HCT116 (cell line): ENCODE measurements at regions not wholly inside any gene's neighbourhood (a gene's known extent, or its start where the extent isn't known, plus 50 kb on each side); places are given as distances from the start of the nearest gene placed in this dataset.

Experiments used
- ATAC-seq: fragments of 200-7000 bp; cut with Tn5 transposase; 2 replicates; pipeline ENCODE4 v1.9.1; 2020; ENCODE audit warnings: mild to moderate bottlenecking, moderate library complexity
- BruUV-seq: library from RNA; stranded (reverse); fragments of 400-500 nt; replicated peaks from 2 replicates; lab custom pipeline; 2021; lab: Mats Ljungman, UMichigan
- CTCF ChIA-PET: fragments of 300-600 bp; sonication (Branson Sonifier 250); formaldehyde crosslinking; loops from one replicate; lab custom pipeline; 2021; ENCODE audit warnings: antibody characterized with exemption; lab: Charles Lee
- POLR2A ChIA-PET: fragments of 300-600, 350-600 bp; sonication (Branson Sonifier 250); formaldehyde crosslinking; loops from one replicate; lab custom pipeline; 2021; ENCODE audit warnings: antibody characterized with exemption; lab: Charles Lee
- RAD21 ChIA-PET, 2 experiments: fragments of 300-600 bp; sonication (Branson Sonifier 250); formaldehyde crosslinking; loops; one replicate each; lab custom pipeline; 2023; ENCODE audit warnings: low total read pairs in 2 of 2; ENCODE audit not compliant: uncharacterized antibody in 2 of 2, unreplicated experiment in 2 of 2, low non-redundant PET in 1 of 2; lab: Charles Lee
- DNase-seq: peaks from one replicate; pipeline ENCODE4 v3.0.0-alpha.2; 2010; ENCODE audit warnings: low read depth, low spot score
- H2AFZ ChIP-seq: fragments of 200-600 bp; shearing (Covaris generic), sonication (generic); 2 replicates; pipeline ENCODE4 v1.6.1; 2017; ENCODE audit warnings: low read depth, mixed run types, mixed read lengths, antibody characterized with exemption, low read length; ENCODE audit not compliant: poor library complexity, severe bottlenecking
- H3K27ac ChIP-seq: 2 replicates; pipeline ENCODE4 v1.5.1; 2012; ENCODE audit warnings: low read depth, low read length
- H3K27me3 ChIP-seq: fragments of 200-600 bp; sonication (generic); 2 replicates; pipeline ENCODE4 v1.6.1; 2016; ENCODE audit warnings: mixed run types, low read length, mixed read lengths; ENCODE audit not compliant: insufficient read depth
- H3K36me3 ChIP-seq, 2 experiments: fragments of 200-500 bp in 1 of 2; fragments of 200-600 bp in 1 of 2; sonication (Bioruptor generic) in 1 of 2; sonication (generic) in 1 of 2; 2 replicates each; pipeline versions ENCODE4 v1.5.1 to v1.6.1; 2014 to 2016; ENCODE audit warnings: low read length in 2 of 2, inconsistent platforms in 1 of 2, mixed read lengths in 1 of 2, mixed run types in 1 of 2; ENCODE audit not compliant: insufficient read depth in 2 of 2, control insufficient read depth in 1 of 2
- H3K4me1 ChIP-seq, 2 experiments: fragments of 200-600 bp in 1 of 2; sonication (generic) in 1 of 2; 2 replicates each; pipeline versions ENCODE4 v1.5.1 to v1.6.1; 2012 to 2017; ENCODE audit warnings: low read length in 2 of 2, inconsistent platforms in 1 of 2, mild to moderate bottlenecking in 1 of 2, mixed read lengths in 1 of 2, mixed run types in 1 of 2, moderate library complexity in 1 of 2; ENCODE audit not compliant: insufficient read depth in 2 of 2, control insufficient read depth in 1 of 2
- H3K4me2 ChIP-seq: fragments of 200-600 bp; sonication (generic); 2 replicates; pipeline ENCODE4 v1.6.1; 2017; ENCODE audit warnings: mixed run types, low read length, mixed read lengths
- H3K4me3 ChIP-seq, 2 experiments: fragments of 200-600 bp in 1 of 2; sonication (generic) in 1 of 2; replicated peaks in 1 of 2; 2 replicates each; pipeline ENCODE4 v1.5.1; 2011 to 2016; ENCODE audit warnings: low read length in 2 of 2, control low read depth in 1 of 2, low read depth in 1 of 2, mild to moderate bottlenecking in 1 of 2, mixed read lengths in 1 of 2, mixed run types in 1 of 2
- H3K79me2 ChIP-seq: fragments of 200-600 bp; sonication (generic); 2 replicates; pipeline ENCODE4 v1.6.1; 2017; ENCODE audit warnings: mild to moderate bottlenecking, mixed run types, low read length, moderate library complexity, mixed read lengths; ENCODE audit not compliant: insufficient read depth
- H3K9ac ChIP-seq: fragments of 200-600 bp; sonication (generic); 2 replicates; pipeline ENCODE4 v1.6.1; 2016; ENCODE audit warnings: low read length, mixed read lengths
- H3K9me2 ChIP-seq: fragments of 200-600 bp; sonication (generic), shearing (Covaris generic); 2 replicates; pipeline ENCODE4 v1.6.1; 2017; ENCODE audit warnings: mixed run types, mild to moderate bottlenecking, moderate library complexity; ENCODE audit not compliant: insufficient read depth
- H3K9me3 ChIP-seq, 2 experiments: fragments of 200-500 bp in 1 of 2; fragments of 200-600 bp in 1 of 2; sonication (Bioruptor generic) in 1 of 2; sonication (generic) in 1 of 2; 2 replicates each; pipeline ENCODE4 v1.6.1; 2014 to 2017; ENCODE audit warnings: low read length in 2 of 2, mixed read lengths in 2 of 2, inconsistent platforms in 1 of 2, low read depth in 1 of 2, mild to moderate bottlenecking in 1 of 2, mixed run types in 1 of 2, moderate library complexity in 1 of 2; ENCODE audit not compliant: control insufficient read depth in 1 of 2, insufficient read depth in 1 of 2
- H4K20me1 ChIP-seq: fragments of 200-600 bp; sonication (generic), shearing (Covaris generic); 2 replicates; pipeline ENCODE4 v1.6.1; 2017; ENCODE audit warnings: mixed run types, mild to moderate bottlenecking, moderate library complexity; ENCODE audit not compliant: insufficient read depth
- ATF3 ChIP-seq: IDR thresholded peaks from 2 replicates; pipeline ENCODE4 v1.6.1; 2012
- EZH2 ChIP-seq: fragments of 200-600 bp; sonication (generic); IDR thresholded peaks from 2 replicates; pipeline ENCODE4 v1.6.1; 2017; ENCODE audit warnings: antibody characterized with exemption, mixed run types
- EZH2phosphoT487 ChIP-seq: fragments of 200-600 bp; IDR thresholded peaks from 2 replicates; pipeline ENCODE4 v1.6.1; 2018; ENCODE audit warnings: antibody characterized with exemption, borderline replicate concordance
- FOSL1 ChIP-seq: IDR thresholded peaks from 2 replicates; pipeline ENCODE4 v1.6.1; 2012; ENCODE audit warnings: low read depth
- JUND ChIP-seq: IDR thresholded peaks from 2 replicates; pipeline ENCODE4 v1.6.1; 2012
- MAX ChIP-seq: IDR thresholded peaks from 2 replicates; pipeline ENCODE4 v1.6.1; 2012
- POLR2A ChIP-seq: IDR thresholded peaks from 2 replicates; pipeline ENCODE4 v1.7.0; 2011; ENCODE audit warnings: borderline replicate concordance; ENCODE audit not compliant: insufficient read depth, insufficient read length; ENCODE audit errors: extremely low read depth
- POLR2AphosphoS5 ChIP-seq: IDR thresholded peaks from 2 replicates; pipeline ENCODE4 v1.6.1; 2011; ENCODE audit warnings: mild to moderate bottlenecking, low read depth, low read length, moderate library complexity
- RAD21 ChIP-seq: IDR thresholded peaks from 2 replicates; pipeline ENCODE4 v1.6.1; 2012; ENCODE audit warnings: low read depth, mild to moderate bottlenecking
- SP1 ChIP-seq: IDR thresholded peaks from 2 replicates; pipeline ENCODE4 v1.6.1; 2012; ENCODE audit warnings: low read depth
- SRF ChIP-seq: IDR thresholded peaks from 2 replicates; pipeline ENCODE4 v1.6.1; 2012; ENCODE audit warnings: low read depth
- YY1 ChIP-seq: IDR thresholded peaks from 2 replicates; pipeline ENCODE4 v1.6.1; 2011; ENCODE audit warnings: low read length, low read depth, moderate library complexity, mild to moderate bottlenecking; ENCODE audit not compliant: insufficient replicate concordance; ENCODE audit errors: extremely low read depth
- ZFX ChIP-seq: fragments of 450-650 bp; IDR thresholded peaks from 2 replicates; pipeline ENCODE4 v1.6.1; 2017
- ZNF274 ChIP-seq: fragments of 200-500 bp; sonication (Bioruptor generic); IDR thresholded peaks from 2 replicates; pipeline ENCODE4 v1.6.1; 2014; ENCODE audit warnings: mild to moderate bottlenecking, low read depth, low read length, inconsistent platforms
- intact Hi-C: fragments of 100-400 bp; cut with micrococcal nuclease; formaldehyde crosslinking; loops from 2 replicates; pipeline ENCODE4 v1.10.0; 2022

- BruUV-seq: no TSS peak
- Histone ChIP-seq H3K27ac (no peak overlapping the region), H3K9me3 (no peaks in the 10 kb centered on the region), H2AFZ (no peak overlapping the region), H3K4me3 (no peak overlapping the region), H3K4me2 (no peak overlapping the region), H3K27me3 (no peaks in the 10 kb centered on the region), H3K79me2 (no peaks in the 10 kb centered on the region), H3K9me2 (no peaks in the 10 kb centered on the region), H3K4me1 (no peaks in the 10 kb centered on the region), H4K20me1 (no peaks in the 10 kb centered on the region), H3K36me3 (no peaks in the 10 kb centered on the region), H3K9ac (no peak overlapping the region)
- ATAC-seq: no peak
- intact Hi-C loops: no loop called here
- TF ChIP-seq SRF (no peak), ZNF274 (no peak), EZH2 (no peak), FOSL1 (no peak), EZH2phosphoT487 (no peak), ZFX (no peak)
- ChIA-PET CTCF (no interaction called here), RAD21 (no interaction called here), POLR2A (no interaction called here)
- no peak for DNase-seq
Observed at GRCh38 chr7:110224643-110225042, 866.3 kb upstream of the LRRN3 start.

DNA sequence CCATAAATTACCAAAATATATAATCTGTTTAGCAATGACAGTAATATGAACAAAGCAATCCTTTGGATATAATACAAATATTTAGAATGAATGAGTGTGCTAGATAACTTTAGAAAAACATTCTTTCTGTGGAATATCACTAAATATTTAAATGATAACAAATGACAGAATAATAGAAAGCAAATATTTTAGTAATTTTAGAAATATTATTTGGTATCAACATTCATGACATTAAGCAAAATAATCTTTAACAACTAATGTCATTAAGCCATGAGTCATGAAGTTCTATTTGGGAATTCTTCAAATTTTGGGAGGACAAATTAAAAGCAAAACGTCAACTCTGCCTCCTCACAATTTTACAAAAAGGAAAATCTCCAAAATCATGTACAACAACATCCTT is 844.8 kb upstream of the LRRN3 start:
- no peak overlapping the region for H3K4me2 ChIP-seq
- H3K9me2 ChIP-seq: no peaks in the 10 kb centered on the region
- DNase-seq: no peak
- H2AFZ ChIP-seq: no peak overlapping the region
- no peaks in the 10 kb centered on the region for H3K9me3 ChIP-seq
- ChIA-PET POLR2A (no interaction called here), CTCF (no interaction called here), RAD21 (no interaction called here)
- no peak overlapping the region for H3K27ac ChIP-seq
- BruUV-seq: no TSS peak
- intact Hi-C loops: no loop called here
- no peaks in the 10 kb centered on the region for H3K36me3 ChIP-seq
- H3K79me2 ChIP-seq: no peaks in the 10 kb centered on the region
- H3K27me3 ChIP-seq: no peaks in the 10 kb centered on the region
- no peak overlapping the region for H3K4me3 ChIP-seq
- ATAC-seq: no peak
- H3K4me1 ChIP-seq: no peaks in the 10 kb centered on the region
- no peak overlapping the region for H3K9ac ChIP-seq
- H4K20me1 ChIP-seq: no peaks in the 10 kb centered on the region
- no peak for TF ChIP-seq RAD21
- TF ChIP-seq FOSL1: no peak
- TF ChIP-seq POLR2AphosphoS5: no peak
- TF ChIP-seq POLR2A: no peak
- no peak for TF ChIP-seq EZH2
- TF ChIP-seq JUND: no peak
- TF ChIP-seq ATF3: no peak
- TF ChIP-seq SP1: no peak
- no peak for TF ChIP-seq YY1
- TF ChIP-seq MAX: no peak
